Ovary (tissue), 7 donors: ENCODE measurements at regions not wholly inside any gene's neighbourhood (a gene's known extent, or its start where the extent isn't known, plus 50 kb on each side); places are given as distances from the start of the nearest gene placed in this dataset.

Experiments
- DNase-seq, 5 donors: peaks; one replicate each; pipeline ENCODE4 v3.0.0-alpha.2; 2019 to 2020
- H3K27ac ChIP-seq, 2 donors: fragments of 200-600 bp; one replicate each; pipeline versions ENCODE4 v1.5.1 to v1.8.0; 2019 to 2022
- H3K27me3 ChIP-seq: fragments of 200-600 bp; one replicate; pipeline ENCODE4 v1.8.0; 2022
- H3K36me3 ChIP-seq: fragments of 200-600 bp; sonication (generic); one replicate; pipeline ENCODE4 v1.5.1; 2019
- H3K4me1 ChIP-seq: one replicate; pipeline ENCODE4 v1.8.1; 2013; ENCODE audit warnings: mild to moderate bottlenecking, moderate library complexity; ENCODE audit not compliant: insufficient read depth
- H3K4me3 ChIP-seq: fragments of 200-600 bp; sonication (generic); one replicate; pipeline ENCODE4 v1.5.1; 2017
- H3K9me3 ChIP-seq, 2 donors: fragments of 200-600 bp in 1 of 2; sonication (generic) in 1 of 2; one replicate each; pipeline versions ENCODE4 v1.5.1 to v1.8.1; 2013 to 2019; ENCODE audit warnings: mild to moderate bottlenecking in 1 of 2, moderate library complexity in 1 of 2
- CTCF ChIP-seq, 3 donors: fragments of 450-650 bp in 2 of 3; fragments of 200-600 bp in 1 of 3; IDR thresholded peaks; one replicate each; pipeline versions ENCODE4 v1.5.1 to v1.8.0; 2016 to 2022; ENCODE audit warnings: antibody characterized with exemption in 3 of 3, mild to moderate bottlenecking in 1 of 3
- EP300 ChIP-seq: sonication (generic); formaldehyde crosslinking; IDR thresholded peaks from one replicate; pipeline ENCODE4 v1.6.1; 2017; ENCODE audit warnings: antibody characterized with exemption
- POLR2A ChIP-seq: fragments of 450-650 bp; IDR thresholded peaks from one replicate; pipeline ENCODE4 v1.6.1; 2017; ENCODE audit warnings: antibody characterized with exemption, mild to moderate bottlenecking, moderate library complexity
- WGBS, 3 donors: extraction: QIAGEN DNeasy Blood & Tissue Kit in 1 of 3; methylation state at CpG; one replicate each; pipeline versions ENCODE4 v1.1.5 to v1.1.7; 2013 to 2017; 5-methylcytosine and 5-hydroxymethylcytosine counted together
- intact Hi-C, 4 donors: fragments of 100-400 bp; cut with DNase I; formaldehyde crosslinking; loops; one replicate each; pipeline versions ENCODE4 v1.11.0 to v1.15.1; 2022 to 2023
- donor health status: DM: no; HTN: no; CAD: no; lungs with moderate emphysema.
- donor health status: DM: no; HTN: no; CAD: no.
- donor health status: Bipolar disorder and iron deficiency.
- donor health status: DM: no; HTN: no; CAD: no.
- donor health status: DM: yes; HTN: yes; CAD: no.

GRCh38 chr17:13835151-13835550, 233.4 kb upstream of the HS3ST3A1 start:
- 89 to 94% (median 89%) methylated on average over 2 of the region's 2 CpGs for WGBS, 3 donors
- intact Hi-C loops = no loop called here
- Histone ChIP-seq H3K36me3 (no peaks in the 10 kb centered on the region), H3K4me1 (no peaks in the 10 kb centered on the region), H3K27ac (no peak overlapping the region), H3K9me3 (no peaks in the 10 kb centered on the region), H3K4me3 (no peak overlapping the region), H3K27me3 (no peaks in the 10 kb centered on the region)
- DNase-seq = no peak
- TF ChIP-seq POLR2A (no peak), CTCF (IDR thresholded peaks at IDR 0.05) (no peak), EP300 (no peak)

- TF ChIP-seq CTCF (IDR thresholded peaks at IDR 0.05) = no peak
- TF ChIP-seq EP300 = no peak
- no peak for TF ChIP-seq POLR2A
- Histone ChIP-seq H3K9me3 (no peaks in the 10 kb centered on the region), H3K36me3 (no peaks in the 10 kb centered on the region), H3K4me3 (no peak overlapping the region), H3K27ac (no peak overlapping the region), H3K27me3 (no peaks in the 10 kb centered on the region), H3K4me1 (no peaks in the 10 kb centered on the region)
- DNase-seq = no peak
- WGBS, 3 donors = 83 to 93% (median 93%) methylated on average over 12 of the region's 12 CpGs
- intact Hi-C loops = no loop called here
These were observed 231.9 kb upstream of the COX10 start for GRCh38 chr17:13837417-13837816.

- Histone ChIP-seq H3K27me3 (no peaks in the 10 kb centered on the region), H3K9me3 (no peaks in the 10 kb centered on the region), H3K4me3 (no peak overlapping the region), H3K27ac (no peak overlapping the region), H3K36me3 (no peaks in the 10 kb centered on the region), H3K4me1 (no peaks in the 10 kb centered on the region)
- TF ChIP-seq EP300 (no peak), POLR2A (no peak), CTCF (IDR thresholded peaks at IDR 0.05) (no peak)
- 23 to 39% (median 33%) methylated on average over 1 of the region's 1 CpG for WGBS, 3 donors
- intact Hi-C loops = no loop called here
- DNase-seq = no peak
These were observed 229.1 kb upstream of the COX10 start for GRCh38 chr17:13840254-13840653.

- Histone ChIP-seq H3K9me3 (no peaks in the 10 kb centered on the region), H3K4me1 (no peaks in the 10 kb centered on the region), H3K27ac (no peak overlapping the region), H3K36me3 (no peaks in the 10 kb centered on the region), H3K27me3 (no peaks in the 10 kb centered on the region), H3K4me3 (no peak overlapping the region)
- TF ChIP-seq CTCF (IDR thresholded peaks at IDR 0.05) (no peak), EP300 (no peak), POLR2A (no peak)
- no peak for DNase-seq
- intact Hi-C loops = no loop called here
- 70 to 78% (median 77%) methylated on average over 4 of the region's 4 CpGs for WGBS, 3 donors
These were observed 225.3 kb upstream of the COX10 start for GRCh38 chr17:13843862-13844635.
